ENCODE measurements at regions not wholly inside any gene's neighbourhood (a gene's known extent, or its start where the extent isn't known, plus 50 kb on each side); places are given as distances from the start of the nearest gene placed in this dataset.

DNA sequence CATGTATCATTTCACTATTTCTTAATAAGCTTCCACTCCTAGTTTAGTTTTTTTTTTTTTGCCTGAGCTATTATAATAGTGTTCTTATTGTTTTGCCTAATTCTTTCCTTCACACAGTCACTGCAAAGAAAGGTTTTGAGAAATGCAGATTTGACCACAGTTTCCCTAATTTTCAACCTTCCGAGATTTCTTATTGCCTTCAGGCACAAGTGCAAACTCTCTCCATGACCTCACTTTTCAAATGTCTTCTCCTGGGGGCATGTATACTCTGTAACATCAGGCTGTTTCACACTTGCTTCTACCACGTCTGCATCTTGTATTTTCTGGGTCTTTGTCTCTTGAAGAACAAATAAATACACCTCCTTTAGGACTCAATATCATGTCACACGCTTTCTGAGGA, 339.0 kb upstream of the CITED2 start:
- Mint-ChIP-seq H3K9me3 (no peaks in the 10 kb centered on the region), H3K27me3 (peaks cover 5% of the 10 kb centered on the region), H3K36me3 (ENCODE audit: low read depth) (no peaks in the 10 kb centered on the region), H3K27ac (no peak overlapping the region), H3K4me3 (no peak overlapping the region), H3K4me1 (no peaks in the 10 kb centered on the region)
- CTCF ChIA-PET: no interaction called here
- TF ChIP-seq, protein P1, sequence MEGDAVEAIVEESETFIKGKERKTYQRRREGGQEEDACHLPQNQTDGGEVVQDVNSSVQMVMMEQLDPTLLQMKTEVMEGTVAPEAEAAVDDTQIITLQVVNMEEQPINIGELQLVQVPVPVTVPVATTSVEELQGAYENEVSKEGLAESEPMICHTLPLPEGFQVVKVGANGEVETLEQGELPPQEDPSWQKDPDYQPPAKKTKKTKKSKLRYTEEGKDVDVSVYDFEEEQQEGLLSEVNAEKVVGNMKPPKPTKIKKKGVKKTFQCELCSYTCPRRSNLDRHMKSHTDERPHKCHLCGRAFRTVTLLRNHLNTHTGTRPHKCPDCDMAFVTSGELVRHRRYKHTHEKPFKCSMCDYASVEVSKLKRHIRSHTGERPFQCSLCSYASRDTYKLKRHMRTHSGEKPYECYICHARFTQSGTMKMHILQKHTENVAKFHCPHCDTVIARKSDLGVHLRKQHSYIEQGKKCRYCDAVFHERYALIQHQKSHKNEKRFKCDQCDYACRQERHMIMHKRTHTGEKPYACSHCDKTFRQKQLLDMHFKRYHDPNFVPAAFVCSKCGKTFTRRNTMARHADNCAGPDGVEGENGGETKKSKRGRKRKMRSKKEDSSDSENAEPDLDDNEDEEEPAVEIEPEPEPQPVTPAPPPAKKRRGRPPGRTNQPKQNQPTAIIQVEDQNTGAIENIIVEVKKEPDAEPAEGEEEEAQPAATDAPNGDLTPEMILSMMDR (IDR thresholded peaks at IDR 0.05): no peak
- ATAC-seq (ENCODE audit: low read depth) (no peak), DNase-seq (no peak)
- intact Hi-C loops (cut with micrococcal nuclease): no loop called here
- POLR2A ChIA-PET: no interaction called here

DNA sequence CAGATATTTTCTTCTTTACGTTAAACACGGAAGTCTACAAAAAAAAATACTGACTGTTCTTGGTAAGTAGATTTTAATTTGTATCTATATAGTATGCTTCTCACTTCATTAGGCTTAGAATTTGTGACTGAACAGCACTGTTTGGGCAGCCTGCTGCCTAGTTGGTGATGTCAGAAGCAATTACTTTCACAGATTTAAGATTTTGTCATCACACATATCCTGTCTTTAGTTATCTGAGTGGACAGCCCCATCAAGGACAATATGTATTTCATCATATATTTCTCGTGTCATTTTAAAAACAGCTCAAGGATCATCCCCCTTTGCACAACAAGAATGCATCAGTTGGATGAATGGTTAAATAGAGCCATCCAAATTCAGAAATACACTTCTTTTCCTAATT, 338.4 kb upstream of the CITED2 start:
- Mint-ChIP-seq H3K36me3 (ENCODE audit: low read depth) (no peaks in the 10 kb centered on the region), H3K9me3 (no peaks in the 10 kb centered on the region), H3K4me1 (no peaks in the 10 kb centered on the region), H3K27ac (no peak overlapping the region), H3K27me3 (peaks cover 5% of the 10 kb centered on the region), H3K4me3 (no peak overlapping the region)
- POLR2A ChIA-PET: no interaction called here
- CTCF ChIA-PET: no interaction called here
- DNase-seq (no peak), ATAC-seq (ENCODE audit: low read depth) (no peak)
- intact Hi-C loops (cut with micrococcal nuclease): no loop called here
- TF ChIP-seq, protein P1 (IDR thresholded peaks at IDR 0.05): no peak

DNA sequence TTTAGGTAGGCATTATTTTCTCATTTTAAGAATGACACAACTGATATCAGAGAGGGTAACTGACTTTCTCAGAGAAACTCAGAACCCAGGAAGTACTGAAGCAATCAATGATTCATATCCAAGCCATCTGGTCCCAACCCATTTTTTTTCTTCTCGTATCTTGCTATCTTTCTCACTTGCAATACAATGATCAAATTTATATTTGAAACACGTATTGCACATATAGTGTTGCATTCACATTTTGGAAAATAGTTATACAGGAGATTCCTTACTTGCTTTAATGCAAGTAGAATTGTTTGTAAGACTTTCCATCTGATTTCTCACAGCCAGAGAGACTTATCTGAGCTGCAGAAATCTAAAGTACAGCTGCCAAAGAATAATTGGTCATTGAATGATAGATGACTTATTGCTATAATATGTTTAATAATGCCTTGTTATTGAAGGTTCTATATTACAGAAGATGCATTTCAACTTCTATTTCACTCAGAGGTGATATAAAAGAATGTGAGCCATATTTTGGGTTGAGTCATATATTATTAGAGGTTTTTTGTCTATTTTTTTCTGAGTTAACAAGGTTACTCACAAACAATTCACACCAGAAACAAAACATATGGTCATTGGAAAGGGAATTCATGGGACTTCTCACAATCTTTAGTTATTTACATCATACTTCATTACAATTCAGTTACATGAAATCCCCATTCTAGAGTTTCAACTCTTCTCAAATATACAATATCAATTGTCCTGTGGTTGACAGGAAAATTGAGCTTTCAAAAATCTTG, 337.5 kb upstream of the CITED2 start:
- POLR2A ChIA-PET: no interaction called here

DNA sequence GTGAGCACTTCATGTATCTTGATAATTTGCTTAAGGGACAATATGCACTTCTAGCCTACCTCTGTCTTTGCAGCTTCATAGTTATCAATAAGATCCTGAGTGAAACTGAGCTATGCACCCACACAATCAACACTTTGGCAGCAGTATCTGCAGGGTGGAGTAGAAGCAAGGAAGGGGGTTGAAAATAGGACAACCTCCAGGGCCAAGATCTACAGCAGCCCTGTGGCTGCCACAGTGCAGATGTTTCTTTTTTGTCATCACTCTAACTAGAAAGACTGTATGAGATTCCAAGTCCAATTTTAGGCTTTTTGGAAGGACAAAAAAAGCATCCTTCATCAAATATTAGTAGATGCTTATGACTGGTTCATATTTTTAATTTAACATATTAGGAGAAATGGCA, 336.1 kb upstream of the CITED2 start:
- Mint-ChIP-seq H3K4me1 (no peaks in the 10 kb centered on the region), H3K9me3 (no peaks in the 10 kb centered on the region), H3K4me3 (no peak overlapping the region), H3K36me3 (ENCODE audit: low read depth) (no peaks in the 10 kb centered on the region), H3K27ac (no peak overlapping the region), H3K27me3 (peaks cover 5% of the 10 kb centered on the region)
- TF ChIP-seq, protein P1 (IDR thresholded peaks at IDR 0.05): no peak
- ChIA-PET POLR2A (no interaction called here), CTCF (no interaction called here)
- ATAC-seq (ENCODE audit: low read depth): no peak
- intact Hi-C loops (cut with micrococcal nuclease): no loop called here
- no peak for DNase-seq

More for the DNA sequence above, 337.5 kb upstream of the CITED2 start:
- Mint-ChIP-seq H3K9me3 (no peaks in the 10 kb centered on the region), H3K4me1 (no peaks in the 10 kb centered on the region), H3K36me3 (ENCODE audit: low read depth) (no peaks in the 10 kb centered on the region), H3K27ac (no peak overlapping the region), H3K4me3 (no peak overlapping the region), H3K27me3 (peaks cover 5% of the 10 kb centered on the region)
- DNase-seq (no peak), ATAC-seq (ENCODE audit: low read depth) (no peak)
- intact Hi-C loops (cut with micrococcal nuclease): no loop called here
- TF ChIP-seq, protein P1 (IDR thresholded peaks at IDR 0.05): no peak
- CTCF ChIA-PET: no interaction called here

DNA sequence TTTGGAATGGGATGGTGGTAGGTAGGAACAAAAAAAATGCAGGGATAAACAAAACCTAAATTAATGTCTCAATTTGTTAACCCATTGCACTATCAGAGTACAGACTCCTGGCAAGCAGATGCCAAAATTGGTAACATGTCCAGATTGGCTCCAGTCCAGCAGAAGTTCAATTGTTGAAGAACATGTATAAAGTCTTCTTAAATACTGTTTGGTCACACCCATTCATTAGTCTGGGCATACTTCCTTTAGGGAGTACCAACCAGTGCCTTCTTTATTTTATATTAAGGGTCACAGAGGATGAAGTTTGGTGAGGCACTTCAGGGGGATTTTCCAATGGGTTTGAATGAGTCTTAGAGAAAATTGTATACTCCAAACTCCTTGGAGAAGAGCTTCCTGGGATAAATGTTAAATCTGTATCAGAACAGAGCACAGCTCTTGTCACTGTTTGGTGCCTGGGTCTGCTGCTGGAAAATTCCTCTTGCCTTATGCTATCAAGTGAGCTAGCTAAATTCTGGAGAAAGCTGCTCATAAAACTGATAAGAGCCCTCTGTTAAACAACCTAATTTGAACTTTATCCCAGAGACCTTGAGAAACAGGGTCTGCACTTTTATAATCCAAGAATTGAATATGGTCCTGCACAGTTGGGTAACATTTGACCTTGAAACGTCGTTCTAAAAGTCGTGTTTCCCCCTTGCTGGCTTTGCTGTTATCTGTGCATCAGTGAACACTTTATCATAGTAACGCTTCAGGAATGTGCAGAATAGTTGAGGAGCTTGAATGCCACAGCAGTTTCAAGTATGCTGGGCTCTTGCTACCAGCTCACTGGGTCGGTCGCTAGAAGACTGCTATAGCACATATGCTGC, 334.1 kb upstream of the CITED2 start:
- no peak for ATAC-seq (ENCODE audit: low read depth)
- Mint-ChIP-seq H3K9me3 (no peaks in the 10 kb centered on the region), H3K27me3 (peaks cover 3% of the 10 kb centered on the region), H3K4me3 (no peak overlapping the region), H3K4me1 (no peaks in the 10 kb centered on the region), H3K27ac (no peak overlapping the region), H3K36me3 (ENCODE audit: low read depth) (no peaks in the 10 kb centered on the region)
- TF ChIP-seq, protein P1 (IDR thresholded peaks at IDR 0.05): no peak
- ChIA-PET CTCF (no interaction called here), POLR2A (no interaction called here)
- intact Hi-C loops (cut with micrococcal nuclease): no loop called here
- no peak for DNase-seq
